Keratinocyte (primary cell): ENCODE measurements at regions not wholly inside any gene's neighbourhood (a gene's known extent, or its start where the extent isn't known, plus 50 kb on each side); places are given as distances from the start of the nearest gene placed in this dataset.

ENCODE experiments used
- DNase-seq: peaks from one replicate; pipeline ENCODE4 v3.0.0-alpha.2; 2011; ENCODE audit warnings: low read depth, missing footprints, low spot score
- FAIRE-seq: peaks from 2 replicates; lab custom pipeline; 2011; peaks lifted over from hg19 to GRCh38; lab: Jason Lieb, UNC
- H2AFZ ChIP-seq: 2 replicates; pipeline ENCODE4 v1.6.0; 2012; ENCODE audit warnings: low read length, control low read depth, inconsistent platforms; ENCODE audit not compliant: control insufficient read depth
- H3K27ac ChIP-seq: 2 replicates; pipeline ENCODE4 v1.5.1; 2011; ENCODE audit warnings: low read length; ENCODE audit not compliant: control insufficient read depth, insufficient read depth
- H3K27me3 ChIP-seq: 3 replicates; pipeline ENCODE4 v1.6.0; 2011; ENCODE audit warnings: low read length; ENCODE audit not compliant: control insufficient read depth, insufficient read depth; ENCODE audit errors: extremely low read depth
- H3K36me3 ChIP-seq, 2 experiments: 2 replicates in 1 of 2; 3 replicates in 1 of 2; pipeline ENCODE4 v1.5.1; 2011; ENCODE audit warnings: low read length in 2 of 2, mild to moderate bottlenecking in 1 of 2; ENCODE audit not compliant: control insufficient read depth in 2 of 2, insufficient read depth in 2 of 2; ENCODE audit errors: extremely low read depth in 1 of 2
- H3K4me1 ChIP-seq: 3 replicates; pipeline ENCODE4 v1.5.1; 2011; ENCODE audit warnings: low read length; ENCODE audit not compliant: control insufficient read depth, insufficient read depth; ENCODE audit errors: extremely low read depth
- H3K4me2 ChIP-seq: 3 replicates; pipeline ENCODE4 v1.6.0; 2011; ENCODE audit warnings: low read depth, low read length; ENCODE audit not compliant: control insufficient read depth, insufficient read depth; ENCODE audit errors: extremely low read depth
- H3K4me3 ChIP-seq, 3 experiments: fragments of 200-600 bp in 1 of 3; sonication (generic) in 1 of 3; 2 replicates in 2 of 3; 3 replicates in 1 of 3; pipeline ENCODE4 v1.5.1; 2011 to 2016; ENCODE audit warnings: low read length in 3 of 3, mild to moderate bottlenecking in 3 of 3, control low read depth in 2 of 3, inconsistent platforms in 1 of 3, low read depth in 1 of 3, mixed read lengths in 1 of 3, mixed run types in 1 of 3, moderate library complexity in 1 of 3; ENCODE audit not compliant: control insufficient read depth in 2 of 3, insufficient read depth in 2 of 3; ENCODE audit errors: extremely low read depth in 1 of 3
- H3K79me2 ChIP-seq: 2 replicates; pipeline ENCODE4 v1.6.0; 2012; ENCODE audit warnings: low read length; ENCODE audit not compliant: control insufficient read depth, insufficient read depth
- H3K9ac ChIP-seq: 3 replicates; pipeline ENCODE4 v1.6.0; 2011; ENCODE audit warnings: low read length; ENCODE audit not compliant: control insufficient read depth, insufficient read depth; ENCODE audit errors: extremely low read depth
- H3K9me1 ChIP-seq: 3 replicates; pipeline ENCODE4 v1.6.0; 2011; ENCODE audit warnings: low read length; ENCODE audit not compliant: control insufficient read depth, insufficient read depth; ENCODE audit errors: extremely low read depth
- H3K9me3 ChIP-seq: 2 replicates; pipeline ENCODE4 v1.5.1; 2012; ENCODE audit warnings: low read depth, low read length; ENCODE audit not compliant: control insufficient read depth
- H4K20me1 ChIP-seq: 3 replicates; pipeline ENCODE4 v1.6.0; 2011; ENCODE audit warnings: low read length; ENCODE audit not compliant: control insufficient read depth, insufficient read depth; ENCODE audit errors: extremely low read depth
- EZH2 ChIP-seq: IDR thresholded peaks from one replicate; pipeline ENCODE4 v1.6.1; 2012; ENCODE audit warnings: inconsistent platforms, mild to moderate bottlenecking, low read length, moderate library complexity
- dilution Hi-C: fragments of 300-500 bp; cut with MboI; formaldehyde crosslinking; loops from one replicate; pipeline ENCODE4 v1.7.0; 2020; ENCODE audit warnings: low sequenced_read_pairs; ENCODE audit not compliant: extremely low pct_ligation_motif_present
- TF ChIP-seq, protein P1 (sequence below), 3 experiments: IDR thresholded peaks in 1 of 3; conservative IDR thresholded peaks in 1 of 3; optimal IDR thresholded peaks in 1 of 3; 2 replicates in 2 of 3; 3 replicates in 1 of 3; pipeline versions ENCODE3 to v1.5.1; 2011; ENCODE audit warnings: low read length in 3 of 3, mild to moderate bottlenecking in 3 of 3, moderate library complexity in 2 of 3, control low read depth in 1 of 3, inconsistent platforms in 1 of 3; ENCODE audit not compliant: insufficient read depth in 2 of 3; ENCODE audit errors: extremely low read depth in 1 of 3

DNA sequence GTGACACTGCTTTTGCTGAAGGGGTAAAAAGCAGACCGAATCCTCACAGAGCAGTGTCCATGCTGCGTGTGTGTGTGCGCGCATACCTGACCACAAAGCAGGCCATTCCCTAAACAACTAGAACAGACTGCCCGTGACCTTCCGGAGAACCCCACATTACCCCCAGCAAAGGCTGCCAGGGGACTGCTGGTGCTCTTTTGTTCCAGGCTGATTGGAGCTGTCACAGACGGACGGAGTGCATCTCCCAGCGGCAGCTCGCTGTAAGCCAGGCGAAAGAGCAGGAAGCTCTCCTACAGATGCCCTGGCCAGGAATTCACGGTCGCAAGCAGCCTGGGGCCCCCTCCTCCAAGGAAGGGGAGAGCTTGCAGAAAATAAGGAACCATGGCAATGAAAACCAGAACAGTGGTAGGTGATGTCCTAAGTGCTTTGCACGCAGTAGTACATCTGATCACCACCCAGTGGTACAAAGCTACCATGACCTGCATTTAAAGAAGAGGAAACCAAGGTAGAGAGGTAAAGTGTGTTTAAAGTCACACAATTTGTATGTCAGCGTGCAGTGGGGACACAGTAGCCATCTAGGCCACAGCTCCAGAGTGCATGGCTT is 153.4 kb upstream of the DYNLRB2 start:
- H3K27ac ChIP-seq = no peak overlapping the region
- no peak overlapping the region for H3K9ac ChIP-seq
- TF ChIP-seq, protein P1, sequence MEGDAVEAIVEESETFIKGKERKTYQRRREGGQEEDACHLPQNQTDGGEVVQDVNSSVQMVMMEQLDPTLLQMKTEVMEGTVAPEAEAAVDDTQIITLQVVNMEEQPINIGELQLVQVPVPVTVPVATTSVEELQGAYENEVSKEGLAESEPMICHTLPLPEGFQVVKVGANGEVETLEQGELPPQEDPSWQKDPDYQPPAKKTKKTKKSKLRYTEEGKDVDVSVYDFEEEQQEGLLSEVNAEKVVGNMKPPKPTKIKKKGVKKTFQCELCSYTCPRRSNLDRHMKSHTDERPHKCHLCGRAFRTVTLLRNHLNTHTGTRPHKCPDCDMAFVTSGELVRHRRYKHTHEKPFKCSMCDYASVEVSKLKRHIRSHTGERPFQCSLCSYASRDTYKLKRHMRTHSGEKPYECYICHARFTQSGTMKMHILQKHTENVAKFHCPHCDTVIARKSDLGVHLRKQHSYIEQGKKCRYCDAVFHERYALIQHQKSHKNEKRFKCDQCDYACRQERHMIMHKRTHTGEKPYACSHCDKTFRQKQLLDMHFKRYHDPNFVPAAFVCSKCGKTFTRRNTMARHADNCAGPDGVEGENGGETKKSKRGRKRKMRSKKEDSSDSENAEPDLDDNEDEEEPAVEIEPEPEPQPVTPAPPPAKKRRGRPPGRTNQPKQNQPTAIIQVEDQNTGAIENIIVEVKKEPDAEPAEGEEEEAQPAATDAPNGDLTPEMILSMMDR (optimal IDR thresholded peaks at IDR 0.05 in 1 of 3, IDR thresholded peaks at IDR 0.05 in 1 of 3, conservative IDR thresholded peaks at IDR 0.05 in 1 of 3; ENCODE audit: extremely low read depth in 1 of 3, insufficient read depth in 2 of 3, low read length in 3 of 3) = no peak
- no peak for TF ChIP-seq EZH2
- H4K20me1 ChIP-seq = no peaks in the 10 kb centered on the region
- no peaks in the 10 kb centered on the region for H3K4me1 ChIP-seq
- H3K27me3 ChIP-seq = peaks cover 3% of the 10 kb centered on the region
- H2AFZ ChIP-seq = no peak overlapping the region
- no peak overlapping the region for H3K4me2 ChIP-seq
- H3K79me2 ChIP-seq = no peaks in the 10 kb centered on the region
- dilution Hi-C loops = no loop called here
- H3K9me3 ChIP-seq = no peaks in the 10 kb centered on the region
- no peaks in the 10 kb centered on the region for H3K36me3 ChIP-seq
- no peak for DNase-seq
- no peak overlapping the region for H3K4me3 ChIP-seq
- no peaks in the 10 kb centered on the region for H3K9me1 ChIP-seq
- no peak for FAIRE-seq

- no peaks in the 10 kb centered on the region for H3K4me1 ChIP-seq
- no peaks in the 10 kb centered on the region for H3K9me1 ChIP-seq
- H3K36me3 ChIP-seq = no peaks in the 10 kb centered on the region
- H3K4me2 ChIP-seq = no peak overlapping the region
- DNase-seq = no peak
- no peaks in the 10 kb centered on the region for H3K79me2 ChIP-seq
- no peaks in the 10 kb centered on the region for H3K9me3 ChIP-seq
- H3K4me3 ChIP-seq = no peak overlapping the region
- H2AFZ ChIP-seq = no peak overlapping the region
- H3K27ac ChIP-seq = no peak overlapping the region
- H3K27me3 ChIP-seq = peaks cover 6% of the 10 kb centered on the region
- TF ChIP-seq, protein P1 (optimal IDR thresholded peaks at IDR 0.05 in 1 of 3, IDR thresholded peaks at IDR 0.05 in 1 of 3, conservative IDR thresholded peaks at IDR 0.05 in 1 of 3; ENCODE audit: extremely low read depth in 1 of 3, insufficient read depth in 2 of 3, low read length in 3 of 3) = no peak
- TF ChIP-seq EZH2 = no peak
- no peak overlapping the region for H3K9ac ChIP-seq
- dilution Hi-C loops = no loop called here
- no peak for FAIRE-seq
- H4K20me1 ChIP-seq = no peaks in the 10 kb centered on the region
Observed at GRCh38 chr16:80384862-80385261, 155.9 kb upstream of the DYNLRB2 start.
